ENCODE measurements at regions not wholly inside any gene's neighbourhood (a gene's known extent, or its start where the extent isn't known, plus 50 kb on each side); places are given as distances from the start of the nearest gene placed in this dataset.

DNA sequence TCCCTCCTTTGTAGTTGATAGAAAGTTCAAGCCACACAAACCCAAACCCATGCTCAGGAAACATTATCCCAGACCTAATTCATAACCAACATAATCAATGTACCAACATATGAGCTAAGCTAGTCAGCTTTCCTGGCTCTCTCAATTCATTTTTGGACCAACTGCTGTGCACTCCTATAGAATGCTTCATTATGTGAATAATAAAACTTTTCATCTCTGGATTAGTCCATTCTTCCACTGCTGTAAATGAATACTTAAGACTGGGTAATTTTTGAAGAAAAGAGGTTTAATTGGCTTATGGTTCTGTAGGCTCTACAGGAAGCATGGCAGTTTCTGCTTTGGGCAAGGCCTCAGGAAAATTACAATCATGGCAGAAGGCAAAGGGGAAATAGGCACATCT lies 651.9 kb downstream of the RERGL start:
- no peaks in the 10 kb centered on the region for H3K36me3 ChIP-seq
- H3K4me1 ChIP-seq, result no peaks in the 10 kb centered on the region
- no peak for DNase-seq (ENCODE audit: extremely low spot score)
- H3K27me3 ChIP-seq, result no peaks in the 10 kb centered on the region
- no peak overlapping the region for H3K4me3 ChIP-seq
- intact Hi-C loops (cut with DNase I), result no loop called here
- TF ChIP-seq, protein P1, sequence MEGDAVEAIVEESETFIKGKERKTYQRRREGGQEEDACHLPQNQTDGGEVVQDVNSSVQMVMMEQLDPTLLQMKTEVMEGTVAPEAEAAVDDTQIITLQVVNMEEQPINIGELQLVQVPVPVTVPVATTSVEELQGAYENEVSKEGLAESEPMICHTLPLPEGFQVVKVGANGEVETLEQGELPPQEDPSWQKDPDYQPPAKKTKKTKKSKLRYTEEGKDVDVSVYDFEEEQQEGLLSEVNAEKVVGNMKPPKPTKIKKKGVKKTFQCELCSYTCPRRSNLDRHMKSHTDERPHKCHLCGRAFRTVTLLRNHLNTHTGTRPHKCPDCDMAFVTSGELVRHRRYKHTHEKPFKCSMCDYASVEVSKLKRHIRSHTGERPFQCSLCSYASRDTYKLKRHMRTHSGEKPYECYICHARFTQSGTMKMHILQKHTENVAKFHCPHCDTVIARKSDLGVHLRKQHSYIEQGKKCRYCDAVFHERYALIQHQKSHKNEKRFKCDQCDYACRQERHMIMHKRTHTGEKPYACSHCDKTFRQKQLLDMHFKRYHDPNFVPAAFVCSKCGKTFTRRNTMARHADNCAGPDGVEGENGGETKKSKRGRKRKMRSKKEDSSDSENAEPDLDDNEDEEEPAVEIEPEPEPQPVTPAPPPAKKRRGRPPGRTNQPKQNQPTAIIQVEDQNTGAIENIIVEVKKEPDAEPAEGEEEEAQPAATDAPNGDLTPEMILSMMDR (IDR thresholded peaks at IDR 0.05), result no peak
- TF ChIP-seq POLR2A (IDR thresholded peaks at IDR 0.05; ENCODE audit: low read depth), result no peak
- TF ChIP-seq POLR2AphosphoS5 (IDR thresholded peaks at IDR 0.05), result no peak
- TF ChIP-seq EP300 (IDR thresholded peaks at IDR 0.05), result no peak
- H3K9me3 ChIP-seq, result peaks cover 0 to 16% (median 15%) of the 10 kb centered on the region in 4 donors
- no peak overlapping the region for H3K27ac ChIP-seq (replicated peaks in 1 of 4)

DNA sequence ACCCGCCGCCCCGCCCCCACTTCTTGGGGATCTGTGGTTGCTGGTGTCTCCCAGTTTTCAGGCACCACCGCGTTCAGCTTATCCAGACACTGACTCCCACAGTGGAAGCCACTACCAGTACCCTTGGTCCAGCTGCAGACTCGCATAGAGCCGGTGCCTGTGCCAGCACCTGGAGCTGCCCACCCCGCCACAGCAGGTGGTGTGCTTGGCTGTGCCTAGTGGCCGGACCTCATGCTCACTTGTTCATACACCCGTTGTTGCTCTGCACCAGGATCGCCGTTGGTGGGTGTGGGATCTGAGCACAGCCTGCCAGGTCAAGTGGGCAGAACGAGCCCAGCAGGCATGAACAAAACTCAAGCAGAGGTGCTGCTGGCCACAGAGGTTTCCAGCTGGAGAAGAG lies 673.2 kb downstream of the RERGL start:
- H3K4me3 ChIP-seq, result no peak overlapping the region
- TF ChIP-seq, protein P1 (IDR thresholded peaks at IDR 0.05), result no peak
- TF ChIP-seq POLR2A (IDR thresholded peaks at IDR 0.05; ENCODE audit: low read depth) (no peak), EP300 (IDR thresholded peaks at IDR 0.05) (no peak), POLR2AphosphoS5 (IDR thresholded peaks at IDR 0.05) (no peak)
- WGBS, result 94% methylated on average over 7 of the region's 13 CpGs
- no peaks in the 10 kb centered on the region for H3K36me3 ChIP-seq
- no peak overlapping the region for H3K27ac ChIP-seq (replicated peaks in 1 of 4)
- no peaks in the 10 kb centered on the region for H3K4me1 ChIP-seq
- intact Hi-C loops (cut with DNase I), result no loop called here
- no peaks in the 10 kb centered on the region for H3K27me3 ChIP-seq
- peaks cover 0 to 7% (median 5%) of the 10 kb centered on the region in 4 donors for H3K9me3 ChIP-seq
- DNase-seq (ENCODE audit: extremely low spot score), result no peak

DNA sequence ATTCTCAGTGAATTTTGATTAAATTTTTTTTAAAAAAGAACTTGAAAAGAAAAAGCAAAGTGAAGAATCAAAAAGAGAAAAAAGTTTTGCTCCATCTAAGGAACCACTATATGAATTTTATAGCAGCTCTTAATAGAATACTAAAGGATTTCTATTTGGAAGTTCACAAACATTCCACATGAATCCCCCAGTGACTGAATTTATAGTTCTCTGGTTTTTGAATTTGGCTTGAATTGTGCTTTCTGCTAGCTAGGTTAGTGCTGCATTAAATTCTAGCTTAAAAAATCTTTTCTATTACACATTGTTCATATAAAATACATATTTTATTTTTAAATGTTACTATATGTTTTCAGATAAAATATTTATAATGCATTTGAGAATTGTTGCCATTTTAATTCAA lies 675.4 kb downstream of the RERGL start:
- Histone ChIP-seq H3K4me1 (no peaks in the 10 kb centered on the region), H3K9me3 (peaks cover 0 to 7% (median 5%) of the 10 kb centered on the region in 4 donors), H3K36me3 (no peaks in the 10 kb centered on the region), H3K27me3 (no peaks in the 10 kb centered on the region), H3K4me3 (no peak overlapping the region), H3K27ac (replicated peaks in 1 of 4) (no peak overlapping the region)
- TF ChIP-seq POLR2A (IDR thresholded peaks at IDR 0.05; ENCODE audit: low read depth), result no peak
- no peak for TF ChIP-seq POLR2AphosphoS5 (IDR thresholded peaks at IDR 0.05)
- TF ChIP-seq, protein P1 (IDR thresholded peaks at IDR 0.05), result no peak
- TF ChIP-seq EP300 (IDR thresholded peaks at IDR 0.05), result no peak
- intact Hi-C loops (cut with DNase I), result no loop called here
- DNase-seq (ENCODE audit: extremely low spot score), result no peak

DNA sequence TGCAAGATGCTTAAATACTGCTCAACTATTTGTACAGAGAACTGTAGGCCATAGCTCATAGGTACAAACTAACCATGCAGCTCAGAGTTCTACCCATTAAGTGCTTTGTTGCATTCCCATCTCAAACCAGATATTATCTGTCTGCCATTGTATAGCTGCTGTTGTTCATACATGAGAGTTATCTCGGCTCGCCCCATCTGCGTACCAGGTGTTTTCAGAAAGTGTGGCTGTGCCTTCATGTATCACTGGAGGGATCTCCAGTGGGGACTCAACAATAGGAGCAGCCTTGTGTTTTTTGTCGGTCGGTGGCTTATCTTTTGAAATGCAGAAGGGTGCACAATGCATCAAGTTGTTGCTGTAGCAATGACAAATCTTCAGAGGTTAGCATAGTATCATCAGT lies 678.3 kb downstream of the RERGL start:
- DNase-seq (ENCODE audit: extremely low spot score), result no peak
- Histone ChIP-seq H3K36me3 (no peaks in the 10 kb centered on the region), H3K27ac (replicated peaks in 1 of 4) (no peak overlapping the region), H3K4me1 (no peaks in the 10 kb centered on the region), H3K4me3 (no peak overlapping the region), H3K9me3 (peaks cover 0 to 7% (median 3%) of the 10 kb centered on the region in 4 donors), H3K27me3 (no peaks in the 10 kb centered on the region)
- intact Hi-C loops (cut with DNase I), result no loop called here
- WGBS, result 95% methylated on average over 5 of the region's 5 CpGs
- TF ChIP-seq POLR2A (IDR thresholded peaks at IDR 0.05; ENCODE audit: low read depth) (no peak), POLR2AphosphoS5 (IDR thresholded peaks at IDR 0.05) (no peak), EP300 (IDR thresholded peaks at IDR 0.05) (no peak)
- TF ChIP-seq, protein P1 (IDR thresholded peaks at IDR 0.05), result no peak

DNA sequence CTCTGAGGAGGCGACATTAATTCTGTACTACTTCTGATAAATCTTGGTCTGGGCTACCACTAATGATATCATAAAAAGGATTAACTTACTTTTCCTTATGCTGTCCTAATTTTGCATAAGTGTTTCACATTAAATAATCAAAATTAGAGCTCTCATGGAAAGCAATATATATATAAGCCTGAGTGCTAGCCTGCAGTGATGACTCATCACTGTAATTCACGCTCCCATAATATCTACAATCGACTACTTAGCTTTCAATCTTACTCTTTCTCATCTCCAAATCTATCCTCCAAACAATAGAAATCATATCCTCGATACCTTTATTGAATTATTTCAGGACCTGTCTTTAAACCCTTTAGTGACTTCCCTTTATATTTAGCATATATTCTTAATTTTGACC lies 701.3 kb downstream of the RERGL start:
- TF ChIP-seq, protein P1 (IDR thresholded peaks at IDR 0.05), result no peak
- no peak for TF ChIP-seq POLR2AphosphoS5 (IDR thresholded peaks at IDR 0.05)
- TF ChIP-seq EP300 (IDR thresholded peaks at IDR 0.05), result no peak
- TF ChIP-seq POLR2A (IDR thresholded peaks at IDR 0.05; ENCODE audit: low read depth), result no peak
- H3K4me3 ChIP-seq, result no peak overlapping the region
- H3K27me3 ChIP-seq, result no peaks in the 10 kb centered on the region
- peaks cover 0 to 4% (median 0%) of the 10 kb centered on the region in 4 donors for H3K9me3 ChIP-seq
- no peak overlapping the region for H3K27ac ChIP-seq (replicated peaks in 1 of 4)
- H3K36me3 ChIP-seq, result no peaks in the 10 kb centered on the region
- no peak for DNase-seq (ENCODE audit: extremely low spot score)
- intact Hi-C loops (cut with DNase I), result no loop called here
- no peaks in the 10 kb centered on the region for H3K4me1 ChIP-seq
- 86% methylated on average over 4 of the region's 4 CpGs for WGBS
